SK-N-MC (cell line): ENCODE measurements at regions not wholly inside any gene's neighbourhood (a gene's known extent, or its start where the extent isn't known, plus 50 kb on each side); places are given as distances from the start of the nearest gene placed in this dataset.

Experiments
- EZH2 ChIP-seq: fragments of 200-600 bp; sonication (generic); IDR thresholded peaks from one replicate; pipeline ENCODE4 v1.6.1; 2017; ENCODE audit warnings: antibody characterized with exemption
- POLR2AphosphoS5 ChIP-seq: IDR thresholded peaks from 2 replicates; pipeline ENCODE4 v1.6.1; 2012; ENCODE audit warnings: mild to moderate bottlenecking, low read depth, low read length, borderline replicate concordance

- TF ChIP-seq POLR2AphosphoS5 (no peak), EZH2 (no peak)
These were observed 484.6 kb upstream of the HS6ST1 start for GRCh38 chr2:128803222-128803621.
